Epithelial cell of proximal tubule (primary cell): ENCODE measurements at regions not wholly inside any gene's neighbourhood (a gene's known extent, or its start where the extent isn't known, plus 50 kb on each side); places are given as distances from the start of the nearest gene placed in this dataset.

ENCODE experiments used
- DNase-seq: peaks from one replicate; pipeline ENCODE4 v3.0.0-alpha.2; 2011; ENCODE audit warnings: low read depth
- H3K4me3 ChIP-seq: 2 replicates; pipeline ENCODE4 v1.5.1; 2011; ENCODE audit warnings: low read depth, mild to moderate bottlenecking, low read length
- TF ChIP-seq, protein P1 (sequence below): conservative IDR thresholded peaks from 2 replicates; pipeline ENCODE4 v1.5.1; 2012; ENCODE audit warnings: low read depth, mild to moderate bottlenecking, low read length

DNA sequence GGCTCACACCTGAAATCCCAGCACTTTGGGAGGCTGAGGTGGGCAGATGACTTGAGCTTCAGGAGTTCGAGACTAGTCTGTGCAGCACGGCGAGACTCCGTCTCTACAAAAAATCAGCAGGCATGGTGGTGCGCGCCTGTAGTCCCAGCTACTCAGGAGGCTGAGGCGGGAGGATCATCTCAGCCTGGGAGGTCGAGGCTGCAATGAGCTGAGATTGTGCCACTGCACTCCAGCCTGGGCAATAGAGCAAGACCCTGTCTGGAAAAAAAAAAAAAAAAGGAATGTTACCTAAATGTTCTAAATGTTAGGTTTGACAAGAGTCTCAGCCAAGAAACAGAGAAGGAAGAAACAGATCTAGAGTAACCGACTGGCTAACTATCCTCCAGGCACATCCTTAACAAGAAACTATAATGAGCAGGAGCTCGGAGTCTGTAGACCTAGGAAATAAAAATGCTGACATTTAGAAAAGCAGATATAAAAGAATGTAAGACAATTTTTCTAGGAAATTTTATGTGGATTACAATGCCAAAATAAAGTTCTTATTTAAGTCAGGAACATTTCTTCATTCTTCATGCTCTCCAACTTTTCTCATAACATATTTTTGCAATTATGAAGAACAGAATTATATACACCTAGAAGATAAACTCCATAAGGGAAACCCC lies 166.6 kb upstream of the TBCA start:
- H3K4me3 ChIP-seq: no peak overlapping the region
- TF ChIP-seq, protein P1, sequence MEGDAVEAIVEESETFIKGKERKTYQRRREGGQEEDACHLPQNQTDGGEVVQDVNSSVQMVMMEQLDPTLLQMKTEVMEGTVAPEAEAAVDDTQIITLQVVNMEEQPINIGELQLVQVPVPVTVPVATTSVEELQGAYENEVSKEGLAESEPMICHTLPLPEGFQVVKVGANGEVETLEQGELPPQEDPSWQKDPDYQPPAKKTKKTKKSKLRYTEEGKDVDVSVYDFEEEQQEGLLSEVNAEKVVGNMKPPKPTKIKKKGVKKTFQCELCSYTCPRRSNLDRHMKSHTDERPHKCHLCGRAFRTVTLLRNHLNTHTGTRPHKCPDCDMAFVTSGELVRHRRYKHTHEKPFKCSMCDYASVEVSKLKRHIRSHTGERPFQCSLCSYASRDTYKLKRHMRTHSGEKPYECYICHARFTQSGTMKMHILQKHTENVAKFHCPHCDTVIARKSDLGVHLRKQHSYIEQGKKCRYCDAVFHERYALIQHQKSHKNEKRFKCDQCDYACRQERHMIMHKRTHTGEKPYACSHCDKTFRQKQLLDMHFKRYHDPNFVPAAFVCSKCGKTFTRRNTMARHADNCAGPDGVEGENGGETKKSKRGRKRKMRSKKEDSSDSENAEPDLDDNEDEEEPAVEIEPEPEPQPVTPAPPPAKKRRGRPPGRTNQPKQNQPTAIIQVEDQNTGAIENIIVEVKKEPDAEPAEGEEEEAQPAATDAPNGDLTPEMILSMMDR: no peak
- DNase-seq: no peak

- H3K4me3 ChIP-seq: no peak overlapping the region
- no peak for DNase-seq
- TF ChIP-seq, protein P1: no peak
Measured at GRCh38 chr5:77937015-77937908, 161.1 kb upstream of the TBCA start.

- no peak for DNase-seq
- no peak overlapping the region for H3K4me3 ChIP-seq
- TF ChIP-seq, protein P1: no peak
Measured at GRCh38 chr5:77936365-77936693, 160.2 kb upstream of the TBCA start.

- TF ChIP-seq, protein P1: no peak
Measured at GRCh38 chr5:77935506-77936364, 159.6 kb upstream of the TBCA start.

GRCh38 chr5:77928776-77929300 lies 152.7 kb upstream of the TBCA start:
- H3K4me3 ChIP-seq: no peak overlapping the region
- TF ChIP-seq, protein P1: no peak
- no peak for DNase-seq

More at GRCh38 chr5:77935506-77936364, 159.6 kb upstream of the TBCA start:
- no peak overlapping the region for H3K4me3 ChIP-seq
- DNase-seq: no peak

DNA sequence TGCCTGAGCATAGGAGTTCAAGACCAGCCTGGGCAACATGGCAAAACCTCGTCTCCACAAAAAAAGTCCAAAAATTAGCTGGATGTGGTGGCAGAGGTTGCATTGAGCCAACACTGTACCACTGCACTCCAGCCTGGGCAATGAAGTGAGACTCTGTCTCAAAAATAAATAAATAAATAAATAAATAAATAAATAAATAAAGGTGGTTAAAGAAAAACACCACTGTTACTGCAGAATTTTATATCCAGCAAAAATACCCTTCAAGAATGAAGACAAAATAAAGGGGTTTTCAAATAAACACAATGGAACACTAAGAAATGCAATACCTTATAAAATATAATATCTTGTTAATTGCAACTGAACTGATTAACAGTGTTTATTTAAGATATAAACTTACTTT lies 150.2 kb upstream of the TBCA start:
- TF ChIP-seq, protein P1: no peak
- no peak overlapping the region for H3K4me3 ChIP-seq
- no peak for DNase-seq
